GM13976 (cell line): ENCODE measurements at regions not wholly inside any gene's neighbourhood (a gene's known extent, or its start where the extent isn't known, plus 50 kb on each side); places are given as distances from the start of the nearest gene placed in this dataset.

ENCODE experiments used
- DNase-seq: peaks from one replicate; pipeline ENCODE4 v3.0.0; 2012; ENCODE audit warnings: low spot score
- in situ Hi-C: fragments of 300-500 bp; cut with MboI; formaldehyde crosslinking; loops from one replicate; pipeline ENCODE4 v1.12.0; 2022; ENCODE audit warnings: low sequenced_read_pairs, mixed read lengths, inconsistent platforms; ENCODE audit not compliant: unreplicated experiment
- TF ChIP-seq, protein P1 (sequence below): IDR thresholded peaks from 2 replicates; pipeline ENCODE4 v1.5.1; 2012; ENCODE audit warnings: borderline replicate concordance, mild to moderate bottlenecking; ENCODE audit not compliant: insufficient read depth; ENCODE audit errors: extremely low read depth, missing control alignments, control extremely low read depth

DNA sequence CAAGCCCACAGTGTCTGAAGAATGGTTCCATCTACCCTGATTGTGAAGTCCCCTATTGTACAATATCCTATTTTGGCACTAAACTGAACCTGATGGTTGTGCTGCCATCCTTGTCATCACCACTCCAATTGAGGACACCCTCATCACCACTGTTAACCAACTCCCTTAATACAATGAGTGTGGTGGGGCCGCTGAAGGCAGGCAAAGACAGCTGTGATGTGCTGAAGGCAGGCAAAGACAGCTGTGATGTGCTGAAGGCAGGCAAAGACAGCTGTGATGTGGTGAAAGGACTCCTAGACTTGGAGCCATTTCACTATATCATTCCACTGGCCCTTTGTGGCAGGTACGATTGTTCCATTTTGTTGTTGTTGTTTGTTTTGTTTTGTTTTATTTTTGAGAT lies 481.6 kb downstream of the SOX6 start:
- TF ChIP-seq, protein P1, sequence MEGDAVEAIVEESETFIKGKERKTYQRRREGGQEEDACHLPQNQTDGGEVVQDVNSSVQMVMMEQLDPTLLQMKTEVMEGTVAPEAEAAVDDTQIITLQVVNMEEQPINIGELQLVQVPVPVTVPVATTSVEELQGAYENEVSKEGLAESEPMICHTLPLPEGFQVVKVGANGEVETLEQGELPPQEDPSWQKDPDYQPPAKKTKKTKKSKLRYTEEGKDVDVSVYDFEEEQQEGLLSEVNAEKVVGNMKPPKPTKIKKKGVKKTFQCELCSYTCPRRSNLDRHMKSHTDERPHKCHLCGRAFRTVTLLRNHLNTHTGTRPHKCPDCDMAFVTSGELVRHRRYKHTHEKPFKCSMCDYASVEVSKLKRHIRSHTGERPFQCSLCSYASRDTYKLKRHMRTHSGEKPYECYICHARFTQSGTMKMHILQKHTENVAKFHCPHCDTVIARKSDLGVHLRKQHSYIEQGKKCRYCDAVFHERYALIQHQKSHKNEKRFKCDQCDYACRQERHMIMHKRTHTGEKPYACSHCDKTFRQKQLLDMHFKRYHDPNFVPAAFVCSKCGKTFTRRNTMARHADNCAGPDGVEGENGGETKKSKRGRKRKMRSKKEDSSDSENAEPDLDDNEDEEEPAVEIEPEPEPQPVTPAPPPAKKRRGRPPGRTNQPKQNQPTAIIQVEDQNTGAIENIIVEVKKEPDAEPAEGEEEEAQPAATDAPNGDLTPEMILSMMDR: no peak
- in situ Hi-C loops: no loop called here
- no peak for DNase-seq

DNA sequence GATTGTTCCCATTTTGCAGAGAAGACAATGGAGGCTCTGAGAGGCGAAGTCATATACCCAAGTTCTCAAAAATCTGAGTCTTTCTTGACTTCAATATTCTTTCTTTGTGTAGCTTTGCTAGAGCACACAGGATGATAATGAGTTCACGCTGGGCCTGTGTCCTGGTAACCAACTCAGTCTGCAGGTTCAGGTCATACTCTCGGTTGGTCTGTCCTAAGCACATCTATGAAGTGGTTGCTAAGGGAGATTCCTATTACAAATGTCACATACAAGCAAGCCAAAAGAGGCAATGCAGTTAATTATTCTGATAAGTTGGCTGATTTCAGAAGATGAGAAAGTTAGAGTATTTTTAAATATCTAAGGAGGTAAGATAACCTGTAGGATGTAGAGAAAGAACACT lies 481.0 kb downstream of the SOX6 start:
- no peak for DNase-seq
- TF ChIP-seq, protein P1: no peak
- in situ Hi-C loops: no loop called here

DNA sequence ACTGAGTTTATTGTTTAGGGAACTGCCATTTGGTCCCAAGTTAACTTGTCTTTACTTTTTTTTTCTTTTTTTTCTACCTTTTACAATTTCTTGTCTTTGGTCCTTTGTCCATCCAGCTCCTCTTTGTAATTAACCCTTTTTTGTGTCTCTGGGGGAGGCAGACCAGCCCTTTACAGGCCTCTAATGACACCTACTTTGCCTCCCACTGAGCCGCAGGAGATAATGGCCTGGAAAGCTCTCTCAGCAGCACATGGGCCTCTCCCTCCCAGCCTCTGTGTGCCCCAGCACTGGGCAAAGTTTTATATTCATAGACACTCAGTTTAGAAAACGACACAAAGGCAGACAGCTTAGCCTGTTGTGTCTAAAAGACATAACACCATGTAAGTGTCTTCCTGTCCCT lies 480.4 kb downstream of the SOX6 start:
- in situ Hi-C loops: no loop called here
- DNase-seq: no peak
- TF ChIP-seq, protein P1: no peak

DNA sequence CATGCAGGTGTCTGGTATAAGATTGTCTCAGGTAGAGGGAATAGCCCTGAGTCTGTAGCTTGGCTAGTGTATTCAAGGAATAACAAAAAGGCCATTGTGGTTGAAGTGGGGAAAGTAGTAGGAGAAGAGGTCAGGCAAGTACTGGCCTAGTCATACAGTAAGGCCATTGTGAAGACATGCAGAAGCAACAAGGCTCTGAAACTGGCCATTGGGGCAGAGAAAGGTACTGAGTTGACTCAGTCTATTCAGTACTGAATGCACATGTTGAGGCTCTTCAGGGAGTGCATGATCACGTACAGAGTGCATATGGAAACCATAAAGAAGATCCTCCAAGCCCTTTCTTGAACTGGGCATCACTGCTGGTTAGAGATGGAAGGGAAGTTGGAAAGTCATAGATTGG lies 477.6 kb downstream of the SOX6 start:
- in situ Hi-C loops: no loop called here
- DNase-seq: no peak

DNA sequence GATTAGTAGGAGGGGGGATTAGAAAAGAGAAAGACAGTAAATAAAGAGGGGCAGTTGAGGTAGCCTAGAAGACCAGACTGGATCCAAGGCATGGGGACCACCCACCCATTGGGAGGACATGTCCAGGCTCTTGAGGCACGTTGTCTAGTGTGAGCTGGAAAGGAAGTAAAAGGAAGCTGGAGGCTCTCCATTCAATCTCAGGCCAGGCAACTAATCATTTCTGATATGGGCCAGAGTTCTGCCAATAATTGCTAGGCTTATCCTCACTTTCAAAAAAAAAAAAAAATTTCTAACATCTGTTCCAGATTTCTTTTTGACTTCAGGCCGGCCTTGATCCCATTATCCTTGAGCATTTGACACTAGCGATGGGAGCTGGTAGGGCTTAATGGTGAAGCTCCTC lies 476.1 kb downstream of the SOX6 start:
- no peak for DNase-seq
- TF ChIP-seq, protein P1: no peak
- in situ Hi-C loops: no loop called here

More for the DNA sequence above, 477.6 kb downstream of the SOX6 start:
- TF ChIP-seq, protein P1: no peak

DNA sequence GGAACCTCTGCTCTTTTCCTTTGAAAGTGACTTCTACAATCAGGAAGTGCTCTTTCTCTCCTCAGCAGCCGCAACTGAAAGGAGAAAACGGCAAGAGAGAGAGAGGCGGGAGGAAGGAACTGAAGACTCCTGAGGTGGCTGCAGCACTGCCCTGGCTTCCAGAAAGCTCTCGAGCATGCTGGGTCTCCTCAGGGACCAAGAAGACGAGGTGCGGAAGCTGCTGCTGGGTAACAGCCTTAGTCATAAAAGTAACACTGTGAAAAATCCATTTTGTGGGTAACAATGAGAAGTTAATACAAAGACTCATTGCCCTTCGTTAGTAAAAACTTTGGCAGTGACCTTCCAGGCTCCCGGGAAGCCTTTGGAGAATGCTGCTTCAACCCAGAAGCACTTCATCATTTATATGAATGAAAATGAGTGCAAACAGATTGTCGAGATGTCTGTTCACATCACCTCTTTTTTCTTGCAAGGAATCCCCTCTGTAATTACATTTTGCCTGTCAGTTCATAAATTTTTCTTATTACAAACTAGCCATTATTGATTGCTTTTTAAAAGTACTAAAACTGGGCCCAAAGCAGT lies 473.4 kb downstream of the SOX6 start:
- no peak for DNase-seq
- TF ChIP-seq, protein P1: no peak
- in situ Hi-C loops: no loop called here
